GM21723 (cell line): ENCODE measurements at regions not wholly inside any gene's neighbourhood (a gene's known extent, or its start where the extent isn't known, plus 50 kb on each side); places are given as distances from the start of the nearest gene placed in this dataset.
"Not testable (repeated sequence)": the region's sequence is repeated elsewhere in the genome, so short reads cannot be mapped to it uniquely, and the experiment has no call there.

Experiments
- ATAC-seq: cut with Tn5 transposase; IDR thresholded peaks from one replicate; pipeline ENCODE4 v1.9.1; 2021; ENCODE audit warnings: mild to moderate bottlenecking, moderate library complexity; ENCODE audit not compliant: unreplicated experiment

DNA sequence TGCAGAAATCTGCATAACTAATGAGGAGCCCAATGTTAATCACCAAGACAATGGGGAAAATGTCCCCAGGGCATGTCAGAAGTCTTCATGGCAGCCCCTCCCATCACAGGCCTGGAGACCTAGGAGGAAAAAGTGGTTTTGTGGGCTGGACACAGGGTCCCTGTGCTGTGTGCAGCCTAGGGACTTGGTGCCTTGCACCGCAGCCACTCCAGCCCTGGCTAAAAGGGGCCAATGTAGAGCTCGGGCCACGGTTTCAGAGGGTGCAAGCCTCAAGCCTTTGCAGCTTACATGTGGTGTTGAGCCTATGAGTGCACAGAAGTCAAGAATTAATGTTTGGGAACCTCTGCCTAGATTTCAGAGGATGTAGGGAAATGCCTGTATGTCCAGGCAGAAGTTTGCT, 474.3 kb upstream of the ADGRB3 start:
- ATAC-seq = not testable (repeated sequence)

GRCh38 chr6:68160348-68160747, 474.7 kb upstream of the ADGRB3 start:
- no peak for ATAC-seq

DNA sequence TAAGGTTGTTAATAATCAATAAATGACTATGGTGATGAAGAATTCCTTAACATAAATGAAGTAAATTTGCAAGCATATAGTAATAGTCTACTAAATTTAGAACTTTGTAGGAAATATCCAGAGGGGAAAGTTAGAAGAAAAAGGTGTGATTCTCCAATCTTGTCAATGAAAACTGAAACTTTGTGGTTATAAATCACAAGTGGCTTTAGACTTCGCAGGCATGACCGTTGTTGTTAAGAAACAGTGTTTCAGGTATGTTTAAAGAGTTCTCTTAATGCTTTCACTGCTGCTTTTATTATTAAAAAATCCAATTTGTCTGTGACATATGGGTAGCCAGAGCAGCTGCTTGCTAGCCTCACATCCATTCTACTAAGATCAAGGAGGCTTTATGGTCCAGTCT, 475.6 kb upstream of the ADGRB3 start:
- ATAC-seq = no peak

DNA sequence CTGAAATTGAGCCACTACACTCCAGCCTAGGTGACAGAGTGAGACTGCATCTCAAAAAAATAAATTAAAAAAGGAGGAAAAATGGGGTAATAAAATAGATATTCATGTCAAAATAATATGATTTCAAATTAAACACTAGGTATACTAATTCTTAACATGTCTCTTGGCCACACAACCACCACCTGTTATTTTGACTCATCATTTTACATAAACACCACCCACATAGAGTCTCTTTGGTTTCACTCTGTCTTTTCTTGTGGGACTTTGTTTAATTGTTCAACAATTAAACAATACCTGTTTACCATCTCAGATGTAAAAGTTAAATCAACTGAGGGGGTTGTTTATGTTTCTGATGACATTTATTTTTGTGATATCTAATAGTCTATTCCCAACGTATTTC, 476.8 kb upstream of the ADGRB3 start:
- ATAC-seq = peak; percentile 51

GRCh38 chr6:68144667-68145066, 490.4 kb upstream of the ADGRB3 start:
- ATAC-seq = no peak

DNA sequence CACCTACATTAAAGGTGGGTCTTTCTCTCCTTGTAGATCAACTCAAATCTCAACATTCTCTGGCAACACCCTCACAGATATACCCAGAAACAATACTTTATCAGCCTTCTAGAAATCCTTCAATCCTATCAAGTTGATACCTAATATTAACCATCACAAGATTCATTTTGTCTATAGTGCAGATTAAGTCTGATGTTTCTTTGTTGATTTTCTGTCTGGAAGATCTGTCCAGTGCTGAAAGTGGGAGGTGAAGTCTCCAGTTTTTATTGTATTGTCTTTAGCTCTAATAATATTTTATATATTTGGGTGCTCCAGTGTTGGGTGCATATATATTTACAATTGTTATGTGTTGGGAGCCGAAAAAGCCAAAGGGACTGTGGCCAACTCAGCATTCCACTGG, 493.9 kb upstream of the ADGRB3 start:
- ATAC-seq = no peak

DNA sequence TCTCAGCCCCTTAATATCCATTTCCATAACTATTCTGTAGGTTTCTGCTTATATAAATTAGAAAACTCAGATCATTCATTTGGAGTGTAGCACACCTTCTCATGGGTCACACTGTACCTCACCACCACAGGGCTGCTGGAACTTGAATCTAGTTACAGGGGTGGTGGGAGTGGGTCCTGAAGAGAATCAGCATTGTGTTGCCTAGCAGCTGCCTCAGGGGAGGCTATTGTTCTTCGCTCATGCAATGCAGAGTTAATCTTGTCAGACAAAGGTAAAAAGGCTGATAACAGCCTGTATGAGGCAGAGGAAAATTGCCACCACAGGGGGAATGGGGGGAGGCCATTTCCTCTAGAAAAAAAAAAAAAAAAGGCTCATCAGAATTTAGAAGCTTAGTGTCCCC, 496.0 kb upstream of the ADGRB3 start:
- no peak for ATAC-seq

- no peak for ATAC-seq
These were observed 500.3 kb upstream of the ADGRB3 start for GRCh38 chr6:68134796-68135195.

- ATAC-seq = no peak
These were observed 506.9 kb upstream of the ADGRB3 start for GRCh38 chr6:68128211-68128610.

DNA sequence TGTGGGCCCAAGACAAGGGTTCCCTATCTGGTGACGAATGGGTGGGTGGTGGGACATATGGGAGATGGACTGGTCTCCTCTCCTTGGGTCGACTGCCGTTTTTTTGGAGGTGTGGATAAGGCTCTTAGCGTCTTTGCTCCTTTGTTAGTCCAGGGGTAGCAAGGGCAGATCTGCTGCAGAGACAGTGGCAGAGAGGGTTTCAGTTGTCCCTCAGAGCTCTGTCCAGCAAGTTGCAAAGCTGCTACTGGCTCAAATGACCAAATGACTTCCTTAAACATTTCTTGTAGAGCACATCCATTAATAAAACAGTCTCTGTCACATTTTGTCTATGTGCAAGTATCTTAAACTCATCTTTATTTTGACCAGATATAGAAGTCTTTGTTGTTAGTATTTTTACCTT, 508.0 kb upstream of the ADGRB3 start:
- no peak for ATAC-seq

DNA sequence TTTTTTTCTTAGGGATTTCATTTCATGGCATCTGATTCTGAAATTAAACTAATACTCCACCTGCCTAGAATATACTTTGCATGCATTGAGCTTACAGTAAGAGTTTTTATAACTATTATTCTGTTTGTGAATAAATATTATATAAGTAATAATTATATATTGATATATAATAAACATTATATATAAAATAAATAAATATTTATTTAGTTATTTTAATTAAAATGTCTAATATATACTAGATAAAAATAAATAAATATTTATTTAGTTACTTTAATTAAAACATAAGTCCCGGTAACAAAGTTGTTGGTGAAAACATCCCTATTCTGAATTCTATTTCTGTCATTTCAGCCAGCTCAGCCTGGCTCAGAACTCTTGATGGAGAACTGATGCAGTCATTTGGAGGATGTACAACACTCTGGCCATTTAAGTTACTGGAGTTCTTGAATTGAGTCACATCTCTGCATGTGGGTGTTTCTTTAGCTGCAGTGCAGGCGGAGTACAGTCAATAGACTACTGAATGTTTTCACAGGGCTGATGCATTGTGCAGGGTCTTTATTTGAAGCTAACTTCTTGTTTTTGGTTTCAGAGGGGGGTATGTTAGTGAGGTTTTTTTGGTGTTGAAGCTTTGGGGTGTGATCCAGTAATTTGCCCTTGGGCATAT, 508.9 kb upstream of the ADGRB3 start:
- peak; percentile 83 for ATAC-seq

GRCh38 chr6:68122975-68123374, 512.1 kb upstream of the ADGRB3 start:
- ATAC-seq = not testable (repeated sequence)

DNA sequence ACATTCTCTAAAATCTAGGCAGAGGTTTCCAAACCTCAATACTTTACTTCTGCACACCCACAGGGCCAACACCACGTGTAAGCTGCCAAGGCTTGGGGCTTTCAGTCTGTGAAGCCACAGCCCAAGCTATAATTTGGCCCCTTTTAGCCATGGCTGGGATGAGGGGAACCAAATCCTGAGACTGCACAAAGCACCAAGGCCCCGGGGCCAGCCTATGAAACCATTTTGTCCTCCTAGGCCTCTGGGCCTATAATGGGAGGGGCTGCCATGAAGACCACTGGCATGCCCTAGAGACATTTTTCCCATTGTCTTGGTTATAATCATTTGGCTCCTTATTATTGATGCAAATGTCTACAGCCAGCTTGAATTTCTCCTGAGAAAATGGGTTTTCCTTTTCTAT, 513.0 kb upstream of the ADGRB3 start:
- ATAC-seq = no peak

DNA sequence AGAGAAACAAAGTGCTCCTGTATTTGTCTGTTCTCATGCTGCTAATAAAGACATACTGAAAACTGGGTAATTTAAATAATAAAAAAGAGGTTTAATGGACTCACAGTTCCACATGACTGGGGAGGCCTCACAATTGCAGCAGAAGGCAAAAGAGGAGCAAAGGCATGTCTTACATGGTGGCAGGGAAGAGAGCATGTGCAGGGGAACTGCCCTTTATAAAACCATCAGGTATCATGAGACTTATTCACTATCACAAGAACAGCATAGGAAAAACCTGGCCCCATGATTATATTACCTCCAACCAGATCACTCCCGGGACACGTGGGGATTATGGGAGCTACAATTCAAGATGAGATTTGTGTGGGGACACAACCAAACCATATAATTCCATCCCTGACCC, 514.1 kb upstream of the ADGRB3 start:
- not testable (repeated sequence) for ATAC-seq

GRCh38 chr6:68114463-68115047, 520.5 kb upstream of the ADGRB3 start:
- ATAC-seq = no peak

- no peak for ATAC-seq
These were observed 526.7 kb upstream of the ADGRB3 start for GRCh38 chr6:68108233-68108835.

- peak; percentile 88 for ATAC-seq
These were observed 541.0 kb upstream of the ADGRB3 start for GRCh38 chr6:68094070-68094469.

GRCh38 chr6:68087399-68088133, 547.5 kb upstream of the ADGRB3 start:
- ATAC-seq = no peak

GRCh38 chr6:68086199-68086598, 548.9 kb upstream of the ADGRB3 start:
- no peak for ATAC-seq

GRCh38 chr6:68085599-68085998, 549.5 kb upstream of the ADGRB3 start:
- ATAC-seq = not testable (repeated sequence)

GRCh38 chr6:68082086-68082485, 553.0 kb upstream of the ADGRB3 start:
- ATAC-seq = no peak

DNA sequence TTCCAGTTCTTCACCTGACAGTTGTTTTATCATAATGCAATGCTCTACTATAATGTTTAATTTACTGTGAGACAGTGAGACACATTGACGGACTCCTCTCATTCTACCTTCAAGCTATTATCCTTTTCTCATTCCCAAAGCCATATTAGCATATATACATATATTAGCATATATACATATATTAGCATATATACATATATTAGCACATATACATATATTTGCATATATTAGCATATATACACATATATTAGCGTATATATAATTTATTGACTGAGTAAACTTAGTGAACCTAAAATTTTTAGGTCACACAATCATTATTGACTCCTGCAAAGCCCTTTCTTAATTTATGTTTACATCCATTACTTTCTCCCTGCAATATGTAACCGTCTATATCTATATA, 555.0 kb upstream of the ADGRB3 start:
- ATAC-seq = no peak
